GM21529 (cell line): ENCODE measurements at regions not wholly inside any gene's neighbourhood (a gene's known extent, or its start where the extent isn't known, plus 50 kb on each side); places are given as distances from the start of the nearest gene placed in this dataset.
"Not testable (repeated sequence)": the region's sequence is repeated elsewhere in the genome, so short reads cannot be mapped to it uniquely, and the experiment has no call there.

ENCODE experiments used
- ATAC-seq: cut with Tn5 transposase; IDR thresholded peaks from one replicate; pipeline ENCODE4 v1.9.1; 2021; ENCODE audit not compliant: unreplicated experiment

- no peak for ATAC-seq
Measured at GRCh38 chr6:14513496-14514393, 396.2 kb downstream of the CD83 start.

GRCh38 chr6:14516956-14517355, 399.4 kb downstream of the CD83 start:
- ATAC-seq: no peak

DNA sequence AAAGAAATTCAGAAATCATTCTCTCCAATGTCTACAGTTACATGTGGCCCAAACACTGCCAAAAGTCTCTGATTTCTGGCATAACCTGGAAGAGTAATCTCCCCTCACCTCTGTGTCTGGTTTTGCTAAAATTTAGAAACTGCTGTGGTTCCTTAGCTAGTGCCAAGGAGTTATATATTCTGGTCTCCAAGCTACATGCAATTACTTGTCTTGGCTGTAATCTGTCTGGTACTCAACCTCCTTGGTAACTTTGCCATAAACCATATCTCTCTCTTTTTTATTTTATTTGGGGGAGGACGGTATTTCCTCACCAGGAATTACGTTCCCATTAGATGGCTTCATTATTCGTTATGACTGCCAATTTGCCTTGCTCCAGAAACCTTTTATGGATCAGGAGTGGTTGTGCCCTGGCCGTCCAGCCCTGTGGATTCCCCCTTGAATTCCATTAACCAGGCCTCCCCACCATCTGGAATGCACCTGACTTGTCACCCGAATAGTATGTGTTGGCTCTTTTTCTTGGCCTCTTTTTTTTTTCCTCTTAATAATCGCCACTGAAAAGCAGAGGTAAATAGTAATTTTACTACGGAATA, 400.0 kb downstream of the CD83 start:
- ATAC-seq: no peak

DNA sequence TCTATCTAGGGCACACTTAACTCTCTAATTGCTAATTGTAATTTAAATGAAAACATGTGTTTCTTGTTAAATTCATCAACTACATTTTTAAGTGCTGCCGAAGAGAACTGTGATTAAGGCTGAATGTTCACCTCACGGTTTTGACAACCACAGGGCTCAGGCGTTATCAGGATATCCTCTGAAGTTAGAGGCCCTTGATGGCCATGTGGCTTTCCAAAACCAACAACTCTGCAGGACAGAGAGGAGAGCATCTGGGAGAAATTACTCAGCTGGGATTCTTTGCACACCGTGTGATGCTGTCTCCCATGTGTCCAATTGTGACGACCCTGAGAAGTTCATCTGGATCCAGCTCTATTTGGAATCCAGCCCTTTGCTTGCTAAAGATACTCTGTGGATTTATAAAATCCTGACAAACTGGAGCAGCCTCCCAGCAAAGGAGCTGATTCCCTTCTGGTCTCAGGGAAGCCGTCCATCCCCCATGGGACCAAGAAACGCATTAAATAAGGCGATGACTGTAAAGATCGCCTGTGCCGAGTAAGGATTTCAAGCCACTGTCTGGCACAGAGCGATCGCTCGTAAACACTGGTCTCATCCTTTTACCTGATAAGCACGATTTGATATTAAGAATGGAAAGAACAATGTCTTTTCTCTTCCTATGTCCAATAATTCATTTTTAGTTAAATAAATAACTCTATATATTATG, 401.1 kb downstream of the CD83 start:
- ATAC-seq: no peak

DNA sequence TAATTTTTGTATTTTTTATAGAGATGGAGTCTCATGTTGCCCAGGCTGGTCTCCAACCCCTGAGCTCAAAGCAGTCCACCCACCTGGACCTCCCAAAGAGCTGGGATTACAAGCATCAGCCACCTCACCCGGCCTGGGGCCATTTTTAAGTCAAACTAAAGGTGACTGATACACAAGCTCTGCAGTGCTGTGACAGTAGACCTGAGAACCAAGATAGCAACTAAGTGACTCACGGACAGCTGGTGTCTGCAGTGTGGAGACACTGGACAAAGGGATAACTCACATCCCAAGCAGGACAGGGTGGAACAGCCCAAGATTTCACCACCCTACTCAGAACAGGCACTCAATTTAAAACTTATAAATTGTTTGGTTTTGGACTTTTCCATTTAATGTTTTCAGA, 402.5 kb downstream of the CD83 start:
- no peak for ATAC-seq

- ATAC-seq: no peak
Measured at GRCh38 chr6:14520536-14520935, 403.0 kb downstream of the CD83 start.

- no peak for ATAC-seq
Measured at GRCh38 chr6:14521141-14521540, 403.6 kb downstream of the CD83 start.

GRCh38 chr6:14521861-14522260, 404.3 kb downstream of the CD83 start:
- not testable (repeated sequence) for ATAC-seq

- no peak for ATAC-seq
Measured at GRCh38 chr6:14524319-14524718, 406.7 kb downstream of the CD83 start.

DNA sequence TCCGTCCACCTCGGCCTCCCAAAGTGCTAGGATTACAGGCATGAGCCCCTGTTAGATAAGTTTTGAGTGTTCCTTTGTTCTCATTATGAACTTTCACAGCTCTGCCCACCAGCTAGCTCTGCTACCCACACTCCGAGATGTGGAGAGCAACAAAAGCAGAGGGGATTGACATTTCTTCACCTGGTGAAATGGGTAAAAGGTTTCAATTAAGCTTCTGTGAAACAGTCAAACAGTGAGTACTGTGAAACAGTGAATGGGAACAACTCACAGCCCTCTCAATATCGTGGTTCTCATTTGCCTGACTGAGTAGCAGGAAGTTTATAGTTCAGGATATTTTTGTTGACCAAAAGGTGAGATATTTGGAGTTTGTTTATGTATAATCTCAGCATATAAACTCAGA, 412.8 kb downstream of the CD83 start:
- ATAC-seq: no peak

- ATAC-seq: no peak
Measured at GRCh38 chr6:14533446-14533845, 415.9 kb downstream of the CD83 start.

DNA sequence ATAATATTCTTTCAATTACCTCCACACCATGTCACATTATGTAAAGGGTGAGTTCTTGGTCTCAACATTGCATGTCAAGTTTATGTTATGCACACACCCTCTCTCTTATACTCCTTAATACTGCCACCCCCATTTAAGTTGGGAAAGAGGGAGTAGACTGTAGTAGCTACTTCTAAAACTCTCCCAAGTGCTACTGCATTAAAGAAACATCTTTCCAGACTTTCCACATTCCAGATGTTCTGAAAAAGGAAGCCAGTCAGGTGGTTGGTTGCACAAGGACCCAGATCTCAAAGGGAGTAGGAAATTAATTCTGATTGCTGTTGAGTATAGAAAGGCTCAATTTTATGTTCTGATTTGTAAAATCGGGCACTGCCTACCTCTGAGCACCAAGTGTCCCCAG, 419.5 kb downstream of the CD83 start:
- no peak for ATAC-seq

DNA sequence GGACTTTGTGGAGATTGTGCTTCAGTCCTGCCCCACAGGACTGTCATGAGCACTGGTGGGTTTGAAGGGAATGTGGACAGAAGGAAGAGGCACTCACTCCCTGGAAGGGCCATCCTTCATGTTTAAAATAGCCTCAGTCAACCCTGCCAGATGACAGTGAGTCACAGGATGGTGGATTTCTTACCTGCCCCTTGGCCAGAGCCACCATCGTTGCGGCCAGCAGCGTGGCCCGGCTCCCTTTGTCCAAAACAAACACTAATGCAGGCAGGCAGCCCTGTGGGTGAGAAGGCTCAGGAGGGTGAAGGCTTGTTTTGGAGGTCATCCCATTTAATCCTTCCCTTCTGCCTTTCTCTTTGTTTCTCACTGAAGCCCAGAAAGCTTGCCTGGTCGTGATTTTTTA, 422.7 kb downstream of the CD83 start:
- ATAC-seq: no peak

DNA sequence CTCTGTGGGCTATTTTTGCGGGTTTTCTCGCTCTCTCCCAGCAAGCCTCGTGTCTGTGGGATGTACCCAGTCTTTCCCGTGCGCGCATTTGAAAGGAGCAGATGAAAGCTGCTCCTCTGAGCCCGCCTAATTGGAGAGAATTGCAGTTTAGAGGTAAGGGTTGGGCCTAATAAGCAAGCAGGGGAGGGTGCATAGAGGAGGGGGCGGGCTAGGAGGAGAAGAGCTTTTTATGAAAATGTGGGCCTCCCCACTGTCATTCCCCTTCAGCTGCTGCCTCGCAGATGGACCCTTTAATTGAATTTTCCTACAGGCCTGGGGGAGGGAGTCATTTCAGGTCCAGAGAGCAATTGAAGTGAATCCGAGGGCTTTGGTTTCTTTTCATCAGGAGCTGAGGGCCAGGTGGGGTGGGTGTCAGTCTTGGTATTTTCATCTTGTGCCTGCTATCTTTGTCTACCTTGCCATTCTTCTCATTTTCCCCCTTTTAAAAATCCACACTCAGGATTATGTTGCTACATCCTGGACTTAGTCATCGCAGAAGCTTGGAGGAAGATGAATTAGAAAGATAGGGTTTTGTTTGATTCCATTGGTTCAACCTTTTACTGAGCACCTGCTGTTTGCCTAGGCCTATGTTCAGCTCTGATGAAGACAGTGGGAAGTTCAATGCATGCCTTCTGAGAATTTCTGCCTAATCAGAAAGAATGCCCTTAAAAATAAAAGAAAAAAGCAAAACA, 423.4 kb downstream of the CD83 start:
- ATAC-seq: no peak

GRCh38 chr6:14542670-14543366, 425.2 kb downstream of the CD83 start:
- ATAC-seq: peak; percentile 82

GRCh38 chr6:14543971-14544585, 426.5 kb downstream of the CD83 start:
- no peak for ATAC-seq

GRCh38 chr6:14544666-14545065, 427.1 kb downstream of the CD83 start:
- no peak for ATAC-seq

DNA sequence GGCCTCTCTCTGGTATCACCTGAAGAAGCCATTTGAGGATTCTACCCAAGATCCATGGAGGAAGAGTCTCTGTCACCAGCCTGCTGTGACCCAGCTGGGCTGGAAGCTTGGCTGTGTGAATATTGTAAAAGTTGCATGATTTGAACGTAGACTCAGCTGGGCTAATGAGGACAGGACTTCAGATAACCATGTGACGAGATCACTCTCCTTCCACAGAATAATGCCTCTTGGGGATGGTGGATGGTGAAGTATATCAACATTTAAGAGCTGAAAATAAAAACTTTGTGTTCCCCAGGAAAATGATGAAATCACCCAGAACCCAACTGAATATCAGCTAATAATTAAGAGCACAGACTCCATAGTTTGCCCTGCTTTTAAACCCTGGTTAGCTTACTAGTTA, 427.9 kb downstream of the CD83 start:
- ATAC-seq: no peak

GRCh38 chr6:14546036-14546435, 428.5 kb downstream of the CD83 start:
- ATAC-seq: no peak

DNA sequence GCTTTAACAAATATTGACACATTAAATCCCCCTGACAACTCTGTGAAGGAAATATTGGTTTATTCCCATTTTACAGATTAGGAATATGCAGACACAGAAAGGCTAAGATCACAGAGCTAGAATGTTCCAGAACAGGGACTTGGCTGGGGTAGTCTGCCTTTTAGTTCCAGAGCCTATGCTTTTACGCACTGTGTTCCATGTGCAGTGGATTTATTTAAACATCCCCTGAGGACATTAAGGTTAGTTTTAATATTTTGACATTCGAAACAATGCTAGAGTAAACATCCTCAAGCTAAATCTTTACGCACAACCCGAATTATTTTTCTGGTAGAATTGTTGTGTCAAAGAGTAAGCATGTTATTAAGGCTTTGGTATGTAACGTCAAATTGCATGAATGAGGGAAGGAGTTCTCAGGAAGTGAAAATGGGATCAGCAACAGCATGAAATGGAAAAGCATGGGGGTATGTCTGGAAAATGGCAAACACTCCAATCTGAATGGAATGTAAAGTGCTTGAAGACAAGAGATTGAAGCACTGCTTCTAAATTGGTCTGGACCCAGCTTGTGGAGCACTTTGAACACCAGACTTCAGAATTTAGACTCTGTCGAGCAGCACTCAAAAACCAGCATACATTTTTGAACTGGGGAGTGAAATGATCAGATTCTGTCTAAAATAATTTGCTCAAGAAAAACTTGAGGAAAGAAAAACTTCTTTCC, 429.9 kb downstream of the CD83 start:
- no peak for ATAC-seq
